K562 (cell line): ENCODE measurements at regions not wholly inside any gene's neighbourhood (a gene's known extent, or its start where the extent isn't known, plus 50 kb on each side); places are given as distances from the start of the nearest gene placed in this dataset.

Experiments used
- CHD4 ChIP-seq: fragments of 200-600 bp; sonication (generic); IDR thresholded peaks from 3 replicates; pipeline ENCODE4 v1.6.1; 2012; ENCODE audit warnings: low read depth, mild to moderate bottlenecking, mixed read lengths, low read length, inconsistent platforms; ENCODE audit not compliant: insufficient read depth, insufficient replicate concordance, poor library complexity, severe bottlenecking
- FIP1L1 ChIP-seq: fragments of 200-400 bp; formaldehyde crosslinking; IDR thresholded peaks from 2 replicates; pipeline ENCODE4 v1.6.1; 2018; ENCODE audit warnings: mild to moderate bottlenecking, low read depth, low read length; ENCODE audit not compliant: poor library complexity, severe bottlenecking
- NFXL1 ChIP-seq: fragments of 450-650 bp; formaldehyde crosslinking; IDR thresholded peaks from 2 replicates; pipeline ENCODE4 v1.4.0; 2021; ENCODE audit warnings: mild to moderate bottlenecking
- RCOR1 ChIP-seq, 2 experiments: IDR thresholded peaks; 2 replicates each; pipeline ENCODE4 v1.6.1; 2012; ENCODE audit warnings: low read depth in 2 of 2, low read length in 2 of 2, borderline replicate concordance in 1 of 2, improper control_type of control experiment in 1 of 2
- RNF2 ChIP-seq: sonication (generic); IDR thresholded peaks from 2 replicates; pipeline ENCODE4 v1.6.1; 2016
- ZSCAN32 ChIP-seq: fragments of 450-650 bp; formaldehyde crosslinking; IDR thresholded peaks from 2 replicates; pipeline ENCODE4 v1.4.0; 2020; ENCODE audit warnings: mild to moderate bottlenecking, moderate library complexity
- TF ChIP-seq, protein P1 (sequence below): sonication (generic); formaldehyde crosslinking; IDR thresholded peaks from 2 replicates; pipeline ENCODE4 v1.8.1; 2023; ENCODE audit warnings: missing genetic modification reagents, mild to moderate bottlenecking, borderline replicate concordance

- TF ChIP-seq, protein P1, sequence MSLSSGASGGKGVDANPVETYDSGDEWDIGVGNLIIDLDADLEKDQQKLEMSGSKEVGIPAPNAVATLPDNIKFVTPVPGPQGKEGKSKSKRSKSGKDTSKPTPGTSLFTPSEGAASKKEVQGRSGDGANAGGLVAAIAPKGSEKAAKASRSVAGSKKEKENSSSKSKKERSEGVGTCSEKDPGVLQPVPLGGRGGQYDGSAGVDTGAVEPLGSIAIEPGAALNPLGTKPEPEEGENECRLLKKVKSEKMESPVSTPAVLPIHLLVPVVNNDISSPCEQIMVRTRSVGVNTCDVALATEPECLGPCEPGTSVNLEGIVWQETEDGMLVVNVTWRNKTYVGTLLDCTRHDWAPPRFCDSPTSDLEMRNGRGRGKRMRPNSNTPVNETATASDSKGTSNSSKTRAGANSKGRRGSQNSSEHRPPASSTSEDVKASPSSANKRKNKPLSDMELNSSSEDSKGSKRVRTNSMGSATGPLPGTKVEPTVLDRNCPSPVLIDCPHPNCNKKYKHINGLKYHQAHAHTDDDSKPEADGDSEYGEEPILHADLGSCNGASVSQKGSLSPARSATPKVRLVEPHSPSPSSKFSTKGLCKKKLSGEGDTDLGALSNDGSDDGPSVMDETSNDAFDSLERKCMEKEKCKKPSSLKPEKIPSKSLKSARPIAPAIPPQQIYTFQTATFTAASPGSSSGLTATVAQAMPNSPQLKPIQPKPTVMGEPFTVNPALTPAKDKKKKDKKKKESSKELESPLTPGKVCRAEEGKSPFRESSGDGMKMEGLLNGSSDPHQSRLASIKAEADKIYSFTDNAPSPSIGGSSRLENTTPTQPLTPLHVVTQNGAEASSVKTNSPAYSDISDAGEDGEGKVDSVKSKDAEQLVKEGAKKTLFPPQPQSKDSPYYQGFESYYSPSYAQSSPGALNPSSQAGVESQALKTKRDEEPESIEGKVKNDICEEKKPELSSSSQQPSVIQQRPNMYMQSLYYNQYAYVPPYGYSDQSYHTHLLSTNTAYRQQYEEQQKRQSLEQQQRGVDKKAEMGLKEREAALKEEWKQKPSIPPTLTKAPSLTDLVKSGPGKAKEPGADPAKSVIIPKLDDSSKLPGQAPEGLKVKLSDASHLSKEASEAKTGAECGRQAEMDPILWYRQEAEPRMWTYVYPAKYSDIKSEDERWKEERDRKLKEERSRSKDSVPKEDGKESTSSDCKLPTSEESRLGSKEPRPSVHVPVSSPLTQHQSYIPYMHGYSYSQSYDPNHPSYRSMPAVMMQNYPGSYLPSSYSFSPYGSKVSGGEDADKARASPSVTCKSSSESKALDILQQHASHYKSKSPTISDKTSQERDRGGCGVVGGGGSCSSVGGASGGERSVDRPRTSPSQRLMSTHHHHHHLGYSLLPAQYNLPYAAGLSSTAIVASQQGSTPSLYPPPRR (CRISPR knock-in tag): no peak
- TF ChIP-seq FIP1L1 (no peak), RCOR1 (IDR thresholded peaks at IDR 0.05; ENCODE audit: borderline replicate concordance in 1 of 2, low read depth in 2 of 2, low read length in 2 of 2) (no peak), ZSCAN32 (no peak), CHD4 (no peak), NFXL1 (CRISPR knock-in tag) (no peak), RNF2 (no peak)
Observed at GRCh38 chr18:10310626-10311025, 143.8 kb upstream of the APCDD1 start (continued).
